ENCODE measurements at regions not wholly inside any gene's neighbourhood (a gene's known extent, or its start where the extent isn't known, plus 50 kb on each side); places are given as distances from the start of the nearest gene placed in this dataset.

- DNase-seq: no peak
These were observed 136.0 kb upstream of the THBS1 start for GRCh38 chr15:39444735-39445470.

DNA sequence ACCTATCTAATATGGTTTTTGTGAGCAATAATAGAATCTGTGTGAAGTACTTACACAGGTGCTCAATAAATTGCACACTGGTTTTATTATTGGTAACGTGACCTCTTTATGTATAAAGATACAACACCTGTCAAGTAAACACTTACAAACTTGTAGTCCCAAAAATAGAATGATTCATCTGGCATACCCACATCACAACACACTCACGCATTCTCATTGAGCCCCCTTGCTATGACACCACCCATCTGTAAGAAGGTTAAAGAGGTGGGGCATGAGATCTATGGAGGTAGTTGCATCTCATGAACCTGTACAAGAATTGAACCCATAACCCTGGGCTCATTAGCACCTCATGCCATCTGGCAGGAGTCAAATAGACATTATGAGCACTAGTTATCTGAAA is 134.9 kb upstream of the THBS1 start:
- no peak for DNase-seq

- DNase-seq: no peak
These were observed 133.5 kb upstream of the THBS1 start for GRCh38 chr15:39447346-39447745.

DNA sequence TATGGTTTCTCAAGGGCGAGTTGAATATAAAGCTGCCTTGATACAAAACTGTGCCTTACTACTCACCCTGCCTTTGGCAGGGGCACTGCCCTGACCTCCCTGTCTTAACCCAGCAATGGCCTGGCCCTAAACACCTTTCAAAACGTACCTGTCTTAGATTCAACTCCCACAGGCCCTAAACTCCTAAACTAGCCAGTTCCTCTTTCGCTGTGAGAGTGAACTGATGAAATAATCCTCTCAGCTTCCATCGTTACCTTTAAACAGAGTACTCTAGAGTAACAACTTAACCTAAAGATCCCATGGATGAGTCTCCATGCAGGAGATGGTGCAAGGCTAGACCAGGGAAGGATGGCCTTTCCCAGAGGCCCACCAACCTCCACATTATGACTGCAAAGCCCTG is 133.0 kb upstream of the THBS1 start:
- no peak for DNase-seq

GRCh38 chr15:39448409-39448808 is 132.5 kb upstream of the THBS1 start:
- no peak for DNase-seq

DNA sequence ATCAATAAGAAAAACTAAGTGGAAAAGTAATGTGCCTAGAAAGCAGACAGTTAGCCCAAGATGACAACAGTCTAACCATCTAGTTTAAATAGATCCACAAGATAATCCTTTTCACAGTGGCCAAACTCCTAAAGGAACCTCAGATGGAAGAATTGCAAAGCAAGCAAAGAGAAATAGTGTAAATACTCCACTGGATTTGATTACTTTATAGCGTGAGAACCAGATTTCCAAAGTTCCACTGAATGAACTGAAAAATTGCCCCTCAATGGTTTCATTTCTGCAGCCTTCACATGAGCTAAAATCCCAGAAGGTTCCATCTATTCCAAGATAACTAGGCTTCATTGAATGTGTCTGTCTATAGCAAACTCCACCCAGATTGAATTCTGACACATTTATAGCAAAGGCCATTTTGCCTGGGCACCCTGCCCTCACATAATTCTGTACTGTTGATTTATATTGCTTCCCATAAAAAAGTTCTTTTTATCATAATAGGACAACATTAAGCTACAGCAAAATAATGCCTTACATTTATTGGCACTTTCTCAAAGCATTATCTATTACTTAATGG is 129.7 kb upstream of the THBS1 start:
- DNase-seq: no peak

- no peak for DNase-seq
These were observed 129.0 kb upstream of the THBS1 start for GRCh38 chr15:39451871-39452270.

DNA sequence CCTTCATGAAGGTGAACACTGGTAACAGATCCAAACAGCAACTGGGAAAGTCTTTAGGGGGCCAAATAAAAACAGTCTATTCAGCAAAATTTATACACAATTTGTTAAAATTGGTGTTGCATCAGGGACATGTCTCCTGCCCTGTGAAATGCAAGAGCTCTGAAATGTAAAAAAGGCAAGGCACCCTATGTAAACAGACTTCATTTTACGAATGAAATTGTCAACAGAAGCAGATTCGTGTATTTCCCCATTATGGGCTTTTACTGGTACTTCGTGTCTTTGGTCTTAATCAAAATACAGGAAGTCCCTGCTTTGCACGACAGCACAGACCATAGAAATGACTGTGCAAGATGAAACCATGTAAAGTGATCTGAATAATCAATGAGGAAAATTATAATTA is 127.3 kb upstream of the THBS1 start:
- DNase-seq: no peak

DNA sequence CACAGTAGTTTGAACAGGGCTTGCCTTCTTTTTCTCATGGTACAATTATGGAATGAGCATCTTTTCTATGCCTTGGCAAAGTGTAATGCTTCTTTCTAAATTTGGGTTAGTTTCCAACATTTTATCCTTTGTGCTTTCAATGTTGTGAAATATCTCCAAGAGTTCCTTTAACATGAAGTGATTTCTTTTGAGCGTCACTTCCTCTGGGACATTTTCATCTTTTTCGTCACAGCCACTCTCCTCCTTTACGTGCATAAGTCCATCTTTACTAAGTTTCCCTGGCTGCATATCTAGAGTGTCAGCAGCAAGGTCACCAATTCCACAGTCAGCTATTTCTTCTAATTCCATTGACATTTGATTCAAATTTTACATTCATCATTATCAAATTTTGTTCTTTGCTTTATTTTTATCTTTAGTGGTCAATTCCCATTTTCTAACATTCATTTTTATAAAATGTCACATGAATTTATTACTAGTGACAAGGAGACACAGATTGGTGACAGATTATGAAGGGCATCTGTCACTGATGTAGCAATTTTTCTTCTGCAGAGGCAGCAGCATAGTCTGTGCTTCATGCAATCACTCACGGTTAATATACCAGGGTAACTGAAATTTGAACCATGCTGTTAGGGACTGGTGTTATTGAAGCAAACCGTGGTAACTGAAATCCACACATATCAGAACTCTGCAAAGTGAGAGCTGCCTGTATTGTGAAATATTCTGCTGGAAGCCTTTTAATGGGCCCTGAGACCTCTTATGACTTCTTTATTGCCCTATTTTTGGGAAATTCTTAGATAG is 126.5 kb upstream of the THBS1 start:
- DNase-seq: no peak

GRCh38 chr15:39455471-39455991 is 125.3 kb upstream of the THBS1 start:
- DNase-seq: no peak

DNA sequence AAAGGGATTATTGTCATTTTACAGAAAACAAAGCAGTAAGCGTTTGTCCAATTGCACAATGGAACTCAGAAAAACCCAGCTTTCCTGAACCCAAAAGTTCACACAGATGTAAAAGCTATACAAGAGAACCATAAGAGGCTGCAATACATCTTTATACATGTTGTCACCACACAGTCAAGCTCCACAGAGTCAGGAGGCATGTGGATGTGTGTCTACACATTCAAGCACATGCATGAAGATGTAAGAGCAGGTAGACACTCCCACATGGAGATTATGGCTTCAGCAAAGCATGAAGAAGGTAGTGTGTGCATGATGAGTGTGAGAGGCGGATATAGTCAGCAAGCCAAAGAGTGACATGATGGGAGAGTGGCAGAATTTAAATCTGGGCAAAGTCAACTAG is 124.7 kb upstream of the THBS1 start:
- DNase-seq: no peak

GRCh38 chr15:39456582-39457330 is 124.1 kb upstream of the THBS1 start:
- no peak for DNase-seq

DNA sequence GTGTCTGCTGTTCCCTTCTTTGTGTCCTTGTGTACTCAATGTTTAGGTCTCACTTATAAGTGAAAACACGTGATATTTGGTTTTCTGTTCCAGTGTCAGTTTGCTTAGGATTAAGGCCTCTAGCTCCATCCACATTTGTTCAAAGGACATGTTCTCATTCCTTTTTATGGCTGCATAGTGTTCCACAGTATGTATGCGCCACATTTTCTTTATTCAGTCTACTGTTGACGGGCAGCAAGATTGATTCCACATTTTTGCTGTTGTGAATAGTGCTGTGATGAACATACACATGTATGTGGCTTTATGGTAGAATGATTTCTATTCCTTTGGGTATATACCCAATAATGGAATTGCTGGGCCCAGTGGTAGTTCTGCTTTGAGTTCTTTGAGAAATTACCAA is 122.7 kb upstream of the THBS1 start:
- DNase-seq: no peak

- DNase-seq: no peak
These were observed 121.3 kb upstream of the THBS1 start for GRCh38 chr15:39459548-39459947.

DNA sequence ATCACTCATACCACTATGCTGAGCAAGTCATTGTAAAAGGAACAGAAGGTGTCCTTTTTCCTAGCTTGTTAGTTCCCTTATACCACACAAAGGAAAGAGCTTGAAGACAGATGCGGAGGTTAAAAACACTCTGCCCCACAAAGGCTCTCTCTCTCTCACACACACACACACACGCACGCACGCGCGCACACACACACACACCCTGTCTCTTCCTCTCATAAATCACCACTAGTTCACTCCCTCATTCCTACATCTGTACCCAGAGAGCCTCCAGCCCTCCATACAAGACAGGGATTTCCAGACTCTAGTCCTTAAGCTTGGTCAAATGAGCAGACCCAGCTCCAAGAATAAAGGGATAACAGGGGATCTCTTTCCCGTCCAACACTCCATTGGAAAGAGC is 120.1 kb upstream of the THBS1 start:
- no peak for DNase-seq

- DNase-seq: no peak
These were observed 119.2 kb upstream of the THBS1 start for GRCh38 chr15:39461536-39462130.

GRCh38 chr15:39462691-39463090 is 118.2 kb upstream of the THBS1 start:
- DNase-seq: no peak

DNA sequence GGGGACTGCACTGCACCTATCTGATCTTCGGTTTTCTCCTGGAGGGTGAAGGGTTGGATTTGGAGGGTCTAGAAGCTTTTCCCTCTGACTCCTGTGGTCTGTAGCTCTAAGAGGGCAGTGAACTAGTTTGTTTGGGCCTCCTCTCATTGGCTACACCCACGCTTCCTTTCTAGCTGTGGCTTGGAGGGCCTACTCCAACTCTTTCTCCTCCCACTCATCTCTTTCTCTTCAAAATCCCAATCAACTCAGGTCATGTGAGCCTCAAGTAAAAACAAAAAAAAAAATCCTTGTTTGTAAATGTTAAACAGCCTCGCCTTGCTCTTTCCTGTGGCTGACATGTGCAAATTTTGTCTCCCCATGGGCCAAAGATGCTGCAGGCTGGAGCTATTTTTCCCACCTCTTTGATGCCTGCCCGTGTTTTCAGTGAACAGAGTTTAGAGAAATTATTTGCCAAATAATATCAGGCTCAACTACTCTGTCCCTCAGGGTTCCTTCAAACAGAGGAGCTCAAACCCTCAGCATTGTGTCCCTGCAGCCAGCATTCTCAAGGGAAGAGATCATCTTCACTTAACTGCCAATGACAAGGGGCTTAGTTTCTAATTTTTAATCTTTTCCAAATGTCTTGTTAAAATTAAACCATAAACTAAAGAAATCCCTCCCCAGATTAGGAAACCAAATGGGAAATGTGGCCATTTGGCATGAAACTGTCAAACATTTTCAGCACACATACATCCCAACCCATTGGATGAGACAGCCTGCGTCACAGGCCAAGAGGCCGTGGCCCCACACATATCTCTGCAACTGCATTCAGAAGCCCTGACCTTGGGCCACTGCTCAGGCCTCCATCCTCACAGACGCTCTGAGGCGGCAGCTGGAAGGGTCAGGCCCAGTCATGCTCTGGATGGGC is 114.8 kb upstream of the THBS1 start:
- DNase-seq: no peak

DNA sequence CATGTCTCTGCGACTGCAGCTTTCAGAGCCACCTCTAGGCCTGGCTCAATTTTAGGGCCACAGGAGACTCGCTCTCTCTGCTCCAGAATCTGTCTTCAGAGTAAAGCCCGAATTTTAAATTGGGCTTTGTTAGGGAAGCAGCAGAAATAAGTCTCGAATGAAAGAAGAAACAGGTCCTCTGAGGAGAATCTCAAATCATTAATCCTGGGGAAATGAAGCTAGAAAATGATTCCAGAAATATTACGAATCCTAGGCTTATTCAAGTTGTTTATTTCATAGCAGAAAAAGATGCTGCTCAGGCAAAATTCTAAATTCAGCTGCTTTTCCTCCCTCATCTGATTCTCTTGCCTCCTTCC is 114.2 kb upstream of the THBS1 start:
- DNase-seq: no peak

- DNase-seq: no peak
These were observed 112.5 kb upstream of the THBS1 start for GRCh38 chr15:39468331-39468730.

- DNase-seq: no peak
These were observed 112.1 kb upstream of the THBS1 start for GRCh38 chr15:39468828-39469227.

All from stimulated activated CD4-positive, alpha-beta T cell treated with anti-CD3 and anti-CD28 coated beads, Interleukin-1b, Interleukin-23, amount 100 ng/mL, for 48 hours (primary cell).